OCI-LY1 (cell line): ENCODE measurements at regions not wholly inside any gene's neighbourhood (a gene's known extent, or its start where the extent isn't known, plus 50 kb on each side); places are given as distances from the start of the nearest gene placed in this dataset.

ENCODE experiments used
- H2AFZ ChIP-seq: fragments of 200-600 bp; sonication (generic), shearing (Covaris generic); 2 replicates; pipeline ENCODE4 v1.6.0; 2014; ENCODE audit warnings: antibody characterized with exemption, mild to moderate bottlenecking, low read length
- H3F3A ChIP-seq: fragments of 200-600 bp; sonication (generic), shearing (Covaris generic); 2 replicates; pipeline ENCODE4 v1.6.0; 2014; ENCODE audit warnings: mild to moderate bottlenecking, antibody characterized with exemption, low read length, moderate library complexity; ENCODE audit not compliant: insufficient read depth
- H3K27ac ChIP-seq: fragments of 200-600 bp; sonication (generic); 2 replicates; pipeline ENCODE4 v1.5.1; 2014; ENCODE audit warnings: low read length, mixed run types, mild to moderate bottlenecking, low read depth; ENCODE audit not compliant: poor library complexity, severe bottlenecking
- H3K27me3 ChIP-seq: fragments of 200-600 bp; sonication (generic); 2 replicates; pipeline ENCODE4 v1.6.0; 2014; ENCODE audit warnings: antibody characterized with exemption, mild to moderate bottlenecking, low read length, moderate library complexity; ENCODE audit not compliant: insufficient read depth
- H3K36me3 ChIP-seq: fragments of 200-600 bp; sonication (generic); 2 replicates; pipeline ENCODE4 v1.6.1; 2014; ENCODE audit warnings: mild to moderate bottlenecking, antibody characterized with exemption, low read length, moderate library complexity, mixed read lengths; ENCODE audit not compliant: insufficient read depth
- H3K4me1 ChIP-seq: fragments of 200-600 bp; sonication (generic); 2 replicates; pipeline ENCODE4 v1.5.1; 2014; ENCODE audit warnings: mild to moderate bottlenecking, low read length, moderate library complexity; ENCODE audit not compliant: insufficient read depth, severe bottlenecking
- H3K4me2 ChIP-seq: fragments of 200-600 bp; sonication (generic), shearing (Covaris generic); 2 replicates; pipeline ENCODE4 v1.6.1; 2014; ENCODE audit warnings: low read length
- H3K4me3 ChIP-seq: fragments of 200-600 bp; sonication (generic); 2 replicates; pipeline ENCODE4 v1.5.1; 2014; ENCODE audit warnings: low read length, low read depth, mild to moderate bottlenecking, mixed read lengths; ENCODE audit not compliant: poor library complexity, severe bottlenecking
- H3K79me2 ChIP-seq: fragments of 200-600 bp; shearing (Covaris generic); 2 replicates; pipeline ENCODE4 v1.6.1; 2016; ENCODE audit warnings: mixed run types, low read length, mixed read lengths; ENCODE audit not compliant: insufficient read depth
- H3K9ac ChIP-seq: fragments of 200-600 bp; sonication (generic), shearing (Covaris generic); 2 replicates; pipeline ENCODE4 v1.6.1; 2014; ENCODE audit warnings: mild to moderate bottlenecking, low read length, mixed read lengths
- H3K9me2 ChIP-seq: fragments of 200-600 bp; sonication (generic), shearing (Covaris generic); 2 replicates; pipeline ENCODE4 v1.6.1; 2014; ENCODE audit warnings: low read depth, mild to moderate bottlenecking, low read length, mixed read lengths
- H3K9me3 ChIP-seq: fragments of 200-600 bp; shearing (Covaris generic); 2 replicates; pipeline ENCODE4 v1.6.1; 2014; ENCODE audit warnings: low read length, mixed read lengths
- H4K20me1 ChIP-seq: fragments of 200-600 bp; sonication (generic), shearing (Covaris generic); 2 replicates; pipeline ENCODE4 v1.6.0; 2016; ENCODE audit warnings: mild to moderate bottlenecking, low read length; ENCODE audit not compliant: insufficient read depth
- EZH2 ChIP-seq: fragments of 200-600 bp; sonication (generic), shearing (Covaris generic); IDR thresholded peaks from 2 replicates; pipeline ENCODE4 v1.8.0; 2017; ENCODE audit warnings: borderline replicate concordance, mixed run types, mild to moderate bottlenecking, antibody characterized with exemption, low read length, moderate library complexity, mixed read lengths
- TF ChIP-seq, protein P1 (sequence below): fragments of 200-600 bp; sonication (generic), shearing (Covaris generic); IDR thresholded peaks from 2 replicates; pipeline ENCODE4 v1.5.1; 2017; ENCODE audit warnings: mild to moderate bottlenecking, antibody characterized with exemption, low read length, moderate library complexity, mixed read lengths

DNA sequence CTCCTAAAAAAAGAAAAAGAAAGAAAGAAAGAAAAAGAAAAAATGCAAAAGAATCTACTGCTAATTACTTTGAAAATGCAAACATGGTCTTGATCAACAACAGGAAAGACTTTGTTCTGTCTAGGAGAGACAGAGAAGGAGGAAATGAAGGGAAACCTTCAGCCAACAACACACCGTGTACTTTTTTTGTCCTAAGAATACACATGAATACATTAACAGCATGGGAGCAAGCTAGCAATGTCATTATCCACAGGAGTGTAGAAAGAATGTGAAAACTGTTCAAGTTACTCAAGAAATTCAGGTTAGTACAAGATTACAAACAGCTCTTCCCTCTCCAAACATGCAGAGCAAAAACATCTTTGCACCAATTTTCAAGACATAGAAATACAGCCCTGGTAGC is 326.3 kb downstream of the UBE3D start:
- H3K9me2 ChIP-seq, result no peaks in the 10 kb centered on the region
- no peak overlapping the region for H3K4me2 ChIP-seq
- H3K27me3 ChIP-seq, result no peaks in the 10 kb centered on the region
- no peaks in the 10 kb centered on the region for H3K36me3 ChIP-seq
- no peaks in the 10 kb centered on the region for H4K20me1 ChIP-seq
- no peak overlapping the region for H3K27ac ChIP-seq
- H3K4me3 ChIP-seq, result no peak overlapping the region
- H3F3A ChIP-seq, result no peaks in the 10 kb centered on the region
- H3K9me3 ChIP-seq, result no peaks in the 10 kb centered on the region
- TF ChIP-seq EZH2, result no peak
- TF ChIP-seq, protein P1, sequence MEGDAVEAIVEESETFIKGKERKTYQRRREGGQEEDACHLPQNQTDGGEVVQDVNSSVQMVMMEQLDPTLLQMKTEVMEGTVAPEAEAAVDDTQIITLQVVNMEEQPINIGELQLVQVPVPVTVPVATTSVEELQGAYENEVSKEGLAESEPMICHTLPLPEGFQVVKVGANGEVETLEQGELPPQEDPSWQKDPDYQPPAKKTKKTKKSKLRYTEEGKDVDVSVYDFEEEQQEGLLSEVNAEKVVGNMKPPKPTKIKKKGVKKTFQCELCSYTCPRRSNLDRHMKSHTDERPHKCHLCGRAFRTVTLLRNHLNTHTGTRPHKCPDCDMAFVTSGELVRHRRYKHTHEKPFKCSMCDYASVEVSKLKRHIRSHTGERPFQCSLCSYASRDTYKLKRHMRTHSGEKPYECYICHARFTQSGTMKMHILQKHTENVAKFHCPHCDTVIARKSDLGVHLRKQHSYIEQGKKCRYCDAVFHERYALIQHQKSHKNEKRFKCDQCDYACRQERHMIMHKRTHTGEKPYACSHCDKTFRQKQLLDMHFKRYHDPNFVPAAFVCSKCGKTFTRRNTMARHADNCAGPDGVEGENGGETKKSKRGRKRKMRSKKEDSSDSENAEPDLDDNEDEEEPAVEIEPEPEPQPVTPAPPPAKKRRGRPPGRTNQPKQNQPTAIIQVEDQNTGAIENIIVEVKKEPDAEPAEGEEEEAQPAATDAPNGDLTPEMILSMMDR, result no peak
- H3K4me1 ChIP-seq, result no peaks in the 10 kb centered on the region
- H3K9ac ChIP-seq, result no peak overlapping the region
- no peak overlapping the region for H2AFZ ChIP-seq
- H3K79me2 ChIP-seq, result no peaks in the 10 kb centered on the region

DNA sequence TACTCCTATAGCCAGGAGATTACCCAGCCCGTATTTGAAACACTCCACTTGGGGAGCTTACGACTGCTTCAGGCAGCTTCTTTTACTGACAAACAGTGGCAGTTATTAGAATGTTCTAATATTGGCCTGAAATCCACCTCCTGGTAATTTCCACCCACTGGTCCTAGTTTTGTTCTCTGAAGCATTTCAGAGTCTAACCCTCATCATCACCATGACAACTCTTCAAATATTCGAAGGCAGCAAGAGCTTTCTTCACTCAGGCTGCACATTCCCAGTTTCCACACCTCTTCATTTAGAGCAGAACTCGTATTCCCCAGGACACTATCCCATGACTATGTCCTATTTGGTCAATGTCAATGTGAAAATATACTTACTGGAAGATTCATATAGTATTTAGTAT is 325.6 kb downstream of the UBE3D start:
- no peaks in the 10 kb centered on the region for H3K4me1 ChIP-seq
- H3K79me2 ChIP-seq, result no peaks in the 10 kb centered on the region
- H3K27me3 ChIP-seq, result no peaks in the 10 kb centered on the region
- H3K4me2 ChIP-seq, result no peak overlapping the region
- no peak overlapping the region for H3K9ac ChIP-seq
- no peak overlapping the region for H3K27ac ChIP-seq
- H3F3A ChIP-seq, result no peaks in the 10 kb centered on the region
- no peak overlapping the region for H3K4me3 ChIP-seq
- TF ChIP-seq EZH2, result no peak
- TF ChIP-seq, protein P1, result no peak
- no peaks in the 10 kb centered on the region for H3K9me2 ChIP-seq
- H2AFZ ChIP-seq, result no peak overlapping the region
- H3K9me3 ChIP-seq, result no peaks in the 10 kb centered on the region
- no peaks in the 10 kb centered on the region for H4K20me1 ChIP-seq
- no peaks in the 10 kb centered on the region for H3K36me3 ChIP-seq

DNA sequence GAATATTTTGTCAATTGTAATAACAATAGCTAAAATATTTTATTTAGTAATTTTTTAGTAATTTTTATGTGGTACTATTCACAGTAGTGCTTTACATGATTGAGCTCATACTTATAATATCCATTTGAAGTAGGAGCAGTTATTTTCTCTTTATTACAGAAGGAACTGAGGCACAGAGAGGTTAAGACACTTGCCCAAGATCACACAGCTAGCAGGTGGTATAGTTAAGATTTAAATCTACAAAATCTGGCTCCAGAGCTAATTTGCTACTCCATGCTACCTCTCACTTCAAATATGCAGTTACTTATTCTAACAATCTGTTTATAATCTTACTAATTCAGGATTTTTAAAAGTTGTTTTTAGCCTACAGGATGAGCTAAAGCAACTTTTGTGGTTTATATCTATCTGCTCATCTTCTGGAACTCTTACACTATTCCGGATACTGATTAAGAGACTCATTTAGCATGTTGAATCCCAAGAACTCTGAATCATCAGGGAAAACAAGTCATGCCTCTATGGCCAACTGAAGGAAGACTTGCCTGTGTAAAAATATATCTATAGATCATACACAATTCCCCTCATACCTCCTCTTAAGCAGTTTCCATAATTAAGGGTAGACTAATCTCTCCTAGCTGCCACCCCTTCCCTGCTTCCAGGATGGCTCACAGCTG is 324.2 kb downstream of the UBE3D start:
- Histone ChIP-seq H3K4me3 (no peak overlapping the region), H3K9me3 (no peaks in the 10 kb centered on the region), H3K9me2 (no peaks in the 10 kb centered on the region), H3K4me1 (no peaks in the 10 kb centered on the region), H2AFZ (no peak overlapping the region), H3K36me3 (no peaks in the 10 kb centered on the region), H3K79me2 (no peaks in the 10 kb centered on the region), H3K27me3 (no peaks in the 10 kb centered on the region), H3F3A (no peaks in the 10 kb centered on the region), H3K9ac (no peak overlapping the region), H4K20me1 (no peaks in the 10 kb centered on the region), H3K4me2 (no peak overlapping the region), H3K27ac (no peak overlapping the region)
- TF ChIP-seq EZH2, result no peak
- TF ChIP-seq, protein P1, result no peak
